K562 (cell line): ENCODE measurements at regions not wholly inside any gene's neighbourhood (a gene's known extent, or its start where the extent isn't known, plus 50 kb on each side); places are given as distances from the start of the nearest gene placed in this dataset.
A peak's percentile ranks its signal among the peaks of the same experiment; 100 is the strongest.

Source experiments
- ATAC-seq: fragments of 200-7000 bp; cut with Tn5 transposase; 3 replicates; pipeline ENCODE4 v1.9.1; 2020; ENCODE audit warnings: moderate library complexity
- BruUV-seq: library from RNA; stranded (reverse); fragments of 400-500 nt; replicated peaks from 2 replicates; lab custom pipeline; 2021; lab: Mats Ljungman, UMichigan
- CTCF ChIA-PET: fragments of 300-600 bp; formaldehyde crosslinking; extraction: SDS; loops from one replicate; lab custom pipeline; 2021; ENCODE audit warnings: low intra/inter-chr PET ratio; lab: Yijun Ruan, JAX
- POLR2A ChIA-PET: fragments of 300-600, 350-650 bp; sonication (Branson Sonifier 250); formaldehyde crosslinking; extraction: SDS; loops from one replicate; lab custom pipeline; 2021; ENCODE audit warnings: antibody characterized with exemption, inconsistent platforms; lab: Yijun Ruan, JAX
- DNase-seq, 4 experiments: peaks; one replicate each; pipeline versions ENCODE4 v3.0.0 to v3.0.0-alpha.2; 2011 to 2018; ENCODE audit warnings: low spot score in 3 of 4, mixed read lengths in 3 of 4; ENCODE audit errors: extremely low read depth in 1 of 4
- FAIRE-seq: peaks from 2 replicates; lab custom pipeline; 2011; peaks lifted over from hg19 to GRCh38; lab: Jason Lieb, UNC
- H2AFZ ChIP-seq: 2 replicates; pipeline ENCODE4 v1.6.0; 2011; ENCODE audit warnings: low read depth, low read length, control low read depth, inconsistent platforms
- H3K27ac ChIP-seq: fragments of 200-600 bp; 3 replicates; pipeline ENCODE4 v1.8.0; 2011; ENCODE audit warnings: low read depth, mild to moderate bottlenecking, control low read depth, inconsistent platforms, low read length, moderate library complexity, mixed read lengths; ENCODE audit errors: extremely low read depth
- H3K27me3 ChIP-seq, 2 experiments: fragments of 300-600 bp in 1 of 2; 2 replicates in 1 of 2; 3 replicates in 1 of 2; pipeline versions ENCODE4 v1.6.0 to v1.8.0; 2011; ENCODE audit warnings: inconsistent platforms in 2 of 2, low read length in 2 of 2, mild to moderate bottlenecking in 1 of 2, mixed read lengths in 1 of 2, moderate library complexity in 1 of 2; ENCODE audit not compliant: control insufficient read depth in 2 of 2, insufficient read depth in 2 of 2
- H3K36me3 ChIP-seq: fragments of 300-600 bp; 3 replicates; pipeline ENCODE4 v1.8.0; 2011; ENCODE audit warnings: mild to moderate bottlenecking, low read length, inconsistent platforms; ENCODE audit not compliant: control insufficient read depth, insufficient read depth
- H3K4me1 ChIP-seq, 2 experiments: fragments of 200-600 bp in 1 of 2; replicated peaks in 1 of 2; 2 replicates in 1 of 2; 3 replicates in 1 of 2; pipeline versions ENCODE4 v1.5.1 to v1.8.0; 2011; ENCODE audit warnings: inconsistent platforms in 2 of 2, low read length in 2 of 2, mild to moderate bottlenecking in 1 of 2, mixed read lengths in 1 of 2, moderate library complexity in 1 of 2; ENCODE audit not compliant: control insufficient read depth in 2 of 2, insufficient read depth in 2 of 2
- H3K4me2 ChIP-seq: 2 replicates; pipeline ENCODE4 v1.6.1; 2011; ENCODE audit warnings: low read length, control low read depth, inconsistent platforms, mixed read lengths; ENCODE audit not compliant: insufficient read depth
- H3K4me3 ChIP-seq: fragments of 200-600 bp; sonication (generic), shearing (Covaris generic); 2 replicates; pipeline ENCODE4 v1.5.1; 2016; ENCODE audit warnings: control low read depth, inconsistent platforms
- H3K79me2 ChIP-seq: fragments of 200-600 bp; 3 replicates; pipeline ENCODE4 v1.8.0; 2011; ENCODE audit warnings: low read length, inconsistent platforms; ENCODE audit not compliant: control insufficient read depth, insufficient read depth
- H3K9ac ChIP-seq, 2 experiments: 2 replicates each; pipeline versions ENCODE4 v1.6.0 to v1.6.1; 2011; ENCODE audit warnings: low read depth in 2 of 2, low read length in 2 of 2, control low read depth in 1 of 2, inconsistent platforms in 1 of 2, mild to moderate bottlenecking in 1 of 2, mixed read lengths in 1 of 2; ENCODE audit not compliant: insufficient read depth in 1 of 2
- H3K9me1 ChIP-seq: one replicate; pipeline ENCODE4 v1.6.0; 2011; ENCODE audit warnings: inconsistent platforms, mild to moderate bottlenecking, low read length, moderate library complexity; ENCODE audit not compliant: control insufficient read depth, insufficient read depth
- H3K9me3 ChIP-seq: replicated peaks from 2 replicates; pipeline ENCODE4 v1.5.1; 2011; ENCODE audit warnings: low read depth, low read length, inconsistent platforms; ENCODE audit not compliant: control insufficient read depth, insufficient read depth
- H4K20me1 ChIP-seq: replicated peaks from 2 replicates; pipeline ENCODE4 v1.6.1; 2011; ENCODE audit warnings: low read length, inconsistent platforms, mixed read lengths; ENCODE audit not compliant: control insufficient read depth, insufficient read depth
- FOXJ3 ChIP-seq: sonication (generic); formaldehyde crosslinking; IDR thresholded peaks from 2 replicates; pipeline ENCODE4 v1.4.0; 2020; ENCODE audit warnings: mild to moderate bottlenecking, missing genetic modification reagents
- KLF10 ChIP-seq: fragments of 250-450 bp; sonication (Bioruptor Pico); IDR thresholded peaks from 2 replicates; pipeline ENCODE4 v1.6.1; 2021; ENCODE audit warnings: matching md5 sums
- MAX ChIP-seq: sonication (generic); formaldehyde crosslinking; IDR thresholded peaks from 2 replicates; pipeline ENCODE4 v1.9.0; 2022; ENCODE audit warnings: mild to moderate bottlenecking, missing genetic modification reagents
- MEIS2 ChIP-seq: fragments of 450-650 bp; IDR thresholded peaks from 2 replicates; pipeline ENCODE4 v1.6.1; 2014; ENCODE audit warnings: mild to moderate bottlenecking; ENCODE audit not compliant: partially characterized antibody
- NUFIP1 ChIP-seq: fragments of 450-650 bp; IDR thresholded peaks from 2 replicates; pipeline ENCODE4 v1.6.1; 2018; ENCODE audit not compliant: partially characterized antibody
- PHF20 ChIP-seq: fragments of 450-650 bp; IDR thresholded peaks from 2 replicates; pipeline ENCODE4 v1.6.1; 2018; ENCODE audit not compliant: partially characterized antibody
- SNIP1 ChIP-seq: fragments of 450-650 bp; IDR thresholded peaks from 2 replicates; pipeline ENCODE4 v1.7.1; 2017; ENCODE audit warnings: low read depth, mild to moderate bottlenecking
- TAF9B ChIP-seq: fragments of 450-650 bp; IDR thresholded peaks from 2 replicates; pipeline ENCODE4 v1.6.1; 2018; ENCODE audit warnings: mild to moderate bottlenecking; ENCODE audit not compliant: partially characterized antibody
- TAL1 ChIP-seq: fragments of 450-650 bp; IDR thresholded peaks from 2 replicates; pipeline ENCODE4 v1.6.1; 2016; ENCODE audit warnings: mild to moderate bottlenecking
- ZNF174 ChIP-seq: fragments of 250-450 bp; sonication (Bioruptor Pico); IDR thresholded peaks from 2 replicates; pipeline ENCODE4 v1.4.0; 2020; ENCODE audit warnings: mild to moderate bottlenecking
- ZNF217 ChIP-seq: sonication (generic); formaldehyde crosslinking; IDR thresholded peaks from 2 replicates; pipeline ENCODE4 v1.8.0; 2022; ENCODE audit warnings: mild to moderate bottlenecking, missing genetic modification reagents
- ZNF3 ChIP-seq: fragments of 250-450 bp; sonication (Bioruptor Pico); IDR thresholded peaks from 2 replicates; pipeline ENCODE4 v1.5.0; 2021; ENCODE audit warnings: mild to moderate bottlenecking, moderate library complexity
- ZNF398 ChIP-seq: fragments of 250-450 bp; sonication (Bioruptor Pico); IDR thresholded peaks from 2 replicates; pipeline ENCODE4 v1.8.0; 2021; ENCODE audit warnings: moderate library complexity, mild to moderate bottlenecking, inconsistent platforms
- ZNF507 ChIP-seq: conservative IDR thresholded peaks from 2 replicates; pipeline ENCODE4 v1.6.1; 2017; ENCODE audit warnings: missing genetic modification characterization, missing compliant biosample characterization
- ZNF551 ChIP-seq: fragments of 250-450 bp; sonication (Bioruptor Pico); IDR thresholded peaks from 2 replicates; pipeline ENCODE4 v1.5.0; 2021; ENCODE audit warnings: mild to moderate bottlenecking, moderate library complexity
- WGBS: fragments of 100-300 bp; shearing (Covaris generic); methylation state at CpG from one replicate; pipeline ENCODE4 v1.1.6; 2016; ENCODE audit warnings: low coverage, mixed read lengths; ENCODE audit not compliant: insufficient coverage; ENCODE audit errors: missing lambda C conversion rate; 5-methylcytosine and 5-hydroxymethylcytosine counted together
- in situ Hi-C: fragments of 300-500 bp; cut with MboI; formaldehyde crosslinking; loops from 4 replicates; pipeline ENCODE4 v1.15.0; 2018; ENCODE audit warnings: inconsistent platforms, mixed read lengths
- intact Hi-C: fragments of 100-400 bp; cut with micrococcal nuclease; formaldehyde crosslinking; loops from 2 replicates; pipeline ENCODE4 v1.14.2; 2022
- TF ChIP-seq, protein P1 (sequence below): fragments of 250-450 bp; sonication (Bioruptor Pico); IDR thresholded peaks from 2 replicates; pipeline ENCODE4 v1.5.0; 2021
- TF ChIP-seq, protein P2 (sequence below): fragments of 450-650 bp; formaldehyde crosslinking; IDR thresholded peaks from 2 replicates; pipeline ENCODE4 v1.4.0; 2022; ENCODE audit warnings: mild to moderate bottlenecking, moderate library complexity

DNA sequence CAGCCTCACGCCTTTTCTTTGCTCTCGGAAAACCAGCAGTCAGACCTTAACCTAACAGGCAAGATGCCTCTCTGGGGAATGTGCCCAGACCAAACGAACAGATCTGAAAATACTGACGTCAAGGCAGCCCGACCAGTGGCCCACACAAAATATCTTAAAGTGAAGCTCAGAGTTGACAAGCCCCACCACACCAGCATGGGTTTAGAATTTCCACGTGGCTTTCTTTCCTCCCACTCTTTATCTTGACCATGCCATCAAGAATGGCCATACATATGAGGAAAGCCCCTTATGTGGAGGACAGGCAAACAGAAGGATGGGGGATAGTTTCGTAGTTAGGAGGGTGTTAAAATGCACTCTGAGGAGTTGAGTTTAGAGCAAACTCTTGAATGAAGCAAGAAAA lies 89.8 kb downstream of the MRPL32 start (continued):
- TF ChIP-seq MEIS2 (no peak), TAF9B (no peak)

DNA sequence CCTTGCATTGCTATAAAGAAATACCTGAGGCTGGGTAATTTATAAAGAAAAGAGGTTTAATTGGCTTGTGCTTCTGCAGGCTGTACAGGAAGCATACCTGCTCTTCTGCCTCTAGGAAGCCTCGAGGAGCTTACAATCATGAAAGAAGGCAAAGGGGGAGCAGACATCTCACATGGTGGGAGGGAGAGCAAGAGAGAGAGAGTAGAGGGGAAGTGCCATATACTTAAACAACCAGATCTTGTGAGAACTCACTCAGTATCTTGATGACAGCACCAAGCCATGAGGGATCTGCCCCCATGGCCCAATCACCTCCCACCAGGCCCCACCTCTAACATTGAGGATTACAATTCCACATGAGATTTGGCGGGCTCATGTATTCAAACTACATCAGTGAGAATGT lies 79.1 kb upstream of the HECW1 start:
- H3K4me1 ChIP-seq, result peaks cover 8 to 22% of the 10 kb centered on the region in 2 experiments; a peak in 4 of 5 replicates
- BruUV-seq, result no TSS peak
- no peaks in the 10 kb centered on the region for H3K27me3 ChIP-seq
- peak; percentile 54 for FAIRE-seq
- CTCF ChIA-PET, result interaction anchor here (0.6 kb wide), 1 partner anchor 17 kb away, joined by 7 read pairs; no protein-coding TSS in a partner anchor
- intact Hi-C loops (no loop called here), in situ Hi-C loops (no loop called here)
- peak; percentile 37 for ATAC-seq
- no peaks in the 10 kb centered on the region for H3K9me3 ChIP-seq
- no peak overlapping the region for H3K4me3 ChIP-seq
- H2AFZ ChIP-seq, result peak overlapping the region; percentile 61
- no peaks in the 10 kb centered on the region for H3K79me2 ChIP-seq
- no peaks in the 10 kb centered on the region for H3K9me1 ChIP-seq
- no peaks in the 10 kb centered on the region for H3K36me3 ChIP-seq
- H3K4me2 ChIP-seq, result no peak overlapping the region
- POLR2A ChIA-PET, result interaction anchor here (0.6 kb wide), 1 partner anchor 105 kb away, joined by 3 read pairs; no protein-coding TSS in a partner anchor
- H3K9ac ChIP-seq, result no peak overlapping the region
- DNase-seq, result peak in 1 of 4 experiments; percentile 40
- 53% methylated on average over 2 of the region's 2 CpGs for WGBS
- H3K27ac ChIP-seq, result no peak overlapping the region; the same call in 2 of the 3 replicates
- no peaks in the 10 kb centered on the region for H4K20me1 ChIP-seq
- TF ChIP-seq NUFIP1, result no peak
- TF ChIP-seq ZNF398 (CRISPR knock-in tag), result no peak
- no peak for TF ChIP-seq ZNF174 (CRISPR knock-in tag)
- no peak for TF ChIP-seq MAX (CRISPR knock-in tag)
- no peak for TF ChIP-seq ZNF551 (CRISPR knock-in tag)
- no peak for TF ChIP-seq TAL1
- TF ChIP-seq, protein P1, sequence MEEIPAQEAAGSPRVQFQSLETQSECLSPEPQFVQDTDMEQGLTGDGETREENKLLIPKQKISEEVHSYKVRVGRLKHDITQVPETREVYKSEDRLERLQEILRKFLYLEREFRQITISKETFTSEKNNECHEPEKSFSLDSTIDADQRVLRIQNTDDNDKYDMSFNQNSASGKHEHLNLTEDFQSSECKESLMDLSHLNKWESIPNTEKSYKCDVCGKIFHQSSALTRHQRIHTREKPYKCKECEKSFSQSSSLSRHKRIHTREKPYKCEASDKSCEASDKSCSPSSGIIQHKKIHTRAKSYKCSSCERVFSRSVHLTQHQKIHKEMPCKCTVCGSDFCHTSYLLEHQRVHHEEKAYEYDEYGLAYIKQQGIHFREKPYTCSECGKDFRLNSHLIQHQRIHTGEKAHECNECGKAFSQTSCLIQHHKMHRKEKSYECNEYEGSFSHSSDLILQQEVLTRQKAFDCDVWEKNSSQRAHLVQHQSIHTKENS (CRISPR knock-in tag), result no peak
- TF ChIP-seq KLF10 (CRISPR knock-in tag), result no peak
- no peak for TF ChIP-seq ZNF507 (tag)
- no peak for TF ChIP-seq FOXJ3
- TF ChIP-seq ZNF217 (CRISPR knock-in tag), result no peak
- TF ChIP-seq SNIP1, result no peak
- TF ChIP-seq PHF20, result no peak
- TF ChIP-seq ZNF3 (CRISPR knock-in tag), result no peak
- TF ChIP-seq, protein P2, sequence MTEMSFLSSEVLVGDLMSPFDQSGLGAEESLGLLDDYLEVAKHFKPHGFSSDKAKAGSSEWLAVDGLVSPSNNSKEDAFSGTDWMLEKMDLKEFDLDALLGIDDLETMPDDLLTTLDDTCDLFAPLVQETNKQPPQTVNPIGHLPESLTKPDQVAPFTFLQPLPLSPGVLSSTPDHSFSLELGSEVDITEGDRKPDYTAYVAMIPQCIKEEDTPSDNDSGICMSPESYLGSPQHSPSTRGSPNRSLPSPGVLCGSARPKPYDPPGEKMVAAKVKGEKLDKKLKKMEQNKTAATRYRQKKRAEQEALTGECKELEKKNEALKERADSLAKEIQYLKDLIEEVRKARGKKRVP (CRISPR knock-in tag), result no peak
